Panc1 (cell line): ENCODE measurements at regions not wholly inside any gene's neighbourhood (a gene's known extent, or its start where the extent isn't known, plus 50 kb on each side); places are given as distances from the start of the nearest gene placed in this dataset.

Experiments
- CTCF ChIP-seq: fragments of 450-650 bp; IDR thresholded peaks from 2 replicates; pipeline ENCODE4 v1.5.1; 2017; ENCODE audit warnings: mild to moderate bottlenecking
- POLR2AphosphoS5 ChIP-seq: IDR thresholded peaks from 2 replicates; pipeline ENCODE4 v1.6.1; 2012; ENCODE audit warnings: mild to moderate bottlenecking, low read depth, low read length, moderate library complexity

DNA sequence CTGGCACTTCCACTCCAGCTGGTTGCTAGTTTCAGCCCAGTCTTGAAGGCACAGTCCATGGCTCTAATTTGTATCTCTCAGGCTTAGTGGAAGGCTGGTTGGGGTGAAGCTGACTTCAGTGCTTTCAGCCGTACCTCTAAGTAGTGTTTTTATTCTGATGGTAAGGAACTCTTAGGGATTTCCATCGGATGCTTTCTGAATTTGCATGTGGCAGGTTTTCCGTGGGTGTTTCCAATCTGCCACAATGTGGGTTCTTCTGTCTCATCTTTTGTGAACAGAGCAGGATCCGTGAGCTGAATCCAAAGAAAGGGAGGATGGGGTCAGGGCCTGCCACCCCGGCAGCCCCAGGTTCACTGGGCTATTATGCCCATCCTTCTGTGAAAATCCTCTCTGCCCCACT is 607.9 kb upstream of the MKI67 start:
- TF ChIP-seq CTCF = no peak
- no peak for TF ChIP-seq POLR2AphosphoS5
